GM19035 (cell line): ENCODE measurements at regions not wholly inside any gene's neighbourhood (a gene's known extent, or its start where the extent isn't known, plus 50 kb on each side); places are given as distances from the start of the nearest gene placed in this dataset.
"Not testable (repeated sequence)": the region's sequence is repeated elsewhere in the genome, so short reads cannot be mapped to it uniquely, and the experiment has no call there.

Experiments used
- ATAC-seq: cut with Tn5 transposase; IDR thresholded peaks from one replicate; pipeline ENCODE4 v1.9.1; 2021; ENCODE audit not compliant: unreplicated experiment

- no peak for ATAC-seq
Observed at GRCh38 chr2:210730672-210731071, 174.3 kb downstream of the CPS1 start.

- not testable (repeated sequence) for ATAC-seq
Observed at GRCh38 chr2:210746826-210747225, 190.4 kb downstream of the CPS1 start.

GRCh38 chr2:210752532-210752931 is 196.1 kb downstream of the CPS1 start:
- ATAC-seq, result no peak

- ATAC-seq, result no peak
Observed at GRCh38 chr2:210753386-210753785, 197.0 kb downstream of the CPS1 start.

- no peak for ATAC-seq
Observed at GRCh38 chr2:210756855-210757254, 200.5 kb downstream of the CPS1 start.

- ATAC-seq, result no peak
Observed at GRCh38 chr2:210762604-210763588, 206.5 kb downstream of the CPS1 start.

- no peak for ATAC-seq
Observed at GRCh38 chr2:210768329-210768910, 212.0 kb downstream of the CPS1 start.

GRCh38 chr2:210776756-210777155 is 220.4 kb downstream of the CPS1 start:
- ATAC-seq, result no peak

- ATAC-seq, result no peak
Observed at GRCh38 chr2:210782222-210782621, 225.8 kb downstream of the CPS1 start.

GRCh38 chr2:210787831-210788230 is 231.4 kb downstream of the CPS1 start:
- ATAC-seq, result not testable (repeated sequence)

- ATAC-seq, result no peak
Observed at GRCh38 chr2:210792000-210792399, 235.6 kb downstream of the CPS1 start.

GRCh38 chr2:210795506-210795905 is 239.1 kb downstream of the CPS1 start:
- no peak for ATAC-seq

GRCh38 chr2:210798180-210798579 is 241.8 kb downstream of the CPS1 start:
- ATAC-seq, result no peak

GRCh38 chr2:210814251-210815025 is 258.0 kb downstream of the CPS1 start:
- no peak for ATAC-seq

- ATAC-seq, result no peak
Observed at GRCh38 chr2:210816769-210817168, 260.4 kb downstream of the CPS1 start.

- no peak for ATAC-seq
Observed at GRCh38 chr2:210818473-210818872, 262.1 kb downstream of the CPS1 start.

- no peak for ATAC-seq
Observed at GRCh38 chr2:210833403-210833802, 277.0 kb downstream of the CPS1 start.

- ATAC-seq, result no peak
Observed at GRCh38 chr2:210839034-210839433, 282.6 kb downstream of the CPS1 start.

GRCh38 chr2:210839450-210839849 is 283.1 kb downstream of the CPS1 start:
- no peak for ATAC-seq

GRCh38 chr2:210842896-210843295 is 286.5 kb downstream of the CPS1 start:
- no peak for ATAC-seq

- no peak for ATAC-seq
Observed at GRCh38 chr2:210844016-210844415, 287.6 kb downstream of the CPS1 start.
